Right renal pelvis (tissue), 4 donors: ENCODE measurements at regions not wholly inside any gene's neighbourhood (a gene's known extent, or its start where the extent isn't known, plus 50 kb on each side); places are given as distances from the start of the nearest gene placed in this dataset.

ENCODE experiments used
- DNase-seq, 4 donors: peaks; one replicate each; pipeline ENCODE4 v3.0.0-alpha.2; 2013; ENCODE audit warnings: low read depth in 4 of 4, low spot score in 3 of 4, missing footprints in 1 of 4

- DNase-seq, result no peak
These were observed 197.4 kb upstream of the NCKAP5 start for GRCh38 chr2:133765658-133766057.

GRCh38 chr2:133766164-133766832, 198.0 kb upstream of the NCKAP5 start:
- no peak for DNase-seq

- DNase-seq, result no peak
These were observed 200.0 kb upstream of the NCKAP5 start for GRCh38 chr2:133768256-133768655.

- no peak for DNase-seq
These were observed 200.6 kb upstream of the NCKAP5 start for GRCh38 chr2:133768658-133769435.

GRCh38 chr2:133773854-133774653, 205.8 kb upstream of the NCKAP5 start:
- DNase-seq, result no peak

- no peak for DNase-seq
These were observed 206.4 kb upstream of the NCKAP5 start for GRCh38 chr2:133774654-133775015.

GRCh38 chr2:133776936-133777573, 208.8 kb upstream of the NCKAP5 start:
- DNase-seq, result no peak

GRCh38 chr2:133777574-133777960, 209.3 kb upstream of the NCKAP5 start:
- DNase-seq, result no peak

- peak; percentile 65 to 74 (median 72) for DNase-seq
These were observed 212.1 kb upstream of the NCKAP5 start for GRCh38 chr2:133780099-133780996.

- DNase-seq, result no peak
These were observed 212.8 kb upstream of the NCKAP5 start for GRCh38 chr2:133780997-133781513.

- no peak for DNase-seq
These were observed 218.9 kb upstream of the NCKAP5 start for GRCh38 chr2:133787207-133787606.

- no peak for DNase-seq
These were observed 219.4 kb upstream of the NCKAP5 start for GRCh38 chr2:133787651-133788050.

- no peak for DNase-seq
These were observed 220.1 kb upstream of the NCKAP5 start for GRCh38 chr2:133788386-133788785.

- no peak for DNase-seq
These were observed 221.5 kb upstream of the NCKAP5 start for GRCh38 chr2:133789743-133790142.

GRCh38 chr2:133790711-133791110, 222.4 kb upstream of the NCKAP5 start:
- no peak for DNase-seq

GRCh38 chr2:133791191-133791590, 222.9 kb upstream of the NCKAP5 start:
- no peak for DNase-seq

GRCh38 chr2:133792223-133792622, 224.0 kb upstream of the NCKAP5 start:
- DNase-seq, result no peak

- no peak for DNase-seq
These were observed 225.9 kb upstream of the NCKAP5 start for GRCh38 chr2:133794114-133794513.

- DNase-seq, result no peak
These were observed 233.7 kb upstream of the NCKAP5 start for GRCh38 chr2:133801946-133802345.
